ENCODE measurements at regions not wholly inside any gene's neighbourhood (a gene's known extent, or its start where the extent isn't known, plus 50 kb on each side); places are given as distances from the start of the nearest gene placed in this dataset.

DNA sequence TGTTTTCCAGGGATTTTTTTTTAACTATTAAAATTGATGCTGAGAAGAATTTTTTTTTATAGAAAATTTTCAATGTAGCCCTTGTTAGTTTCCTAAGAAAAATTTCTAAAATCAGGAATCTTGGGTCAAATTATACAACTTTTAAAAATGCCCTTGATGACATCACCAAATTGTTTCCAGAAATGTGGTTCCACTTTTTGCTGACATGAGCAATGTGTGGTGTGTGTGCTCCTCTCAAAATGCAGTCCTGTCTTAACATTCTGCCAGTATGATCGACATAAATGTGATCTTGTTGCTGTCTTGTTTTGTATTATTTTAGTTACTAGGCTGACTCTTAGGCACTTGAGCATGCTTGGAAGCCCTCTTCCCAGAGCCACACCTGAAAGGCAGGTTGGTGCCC, 89.7 kb upstream of the ST6GAL2 start:
- TF ChIP-seq, protein P1, sequence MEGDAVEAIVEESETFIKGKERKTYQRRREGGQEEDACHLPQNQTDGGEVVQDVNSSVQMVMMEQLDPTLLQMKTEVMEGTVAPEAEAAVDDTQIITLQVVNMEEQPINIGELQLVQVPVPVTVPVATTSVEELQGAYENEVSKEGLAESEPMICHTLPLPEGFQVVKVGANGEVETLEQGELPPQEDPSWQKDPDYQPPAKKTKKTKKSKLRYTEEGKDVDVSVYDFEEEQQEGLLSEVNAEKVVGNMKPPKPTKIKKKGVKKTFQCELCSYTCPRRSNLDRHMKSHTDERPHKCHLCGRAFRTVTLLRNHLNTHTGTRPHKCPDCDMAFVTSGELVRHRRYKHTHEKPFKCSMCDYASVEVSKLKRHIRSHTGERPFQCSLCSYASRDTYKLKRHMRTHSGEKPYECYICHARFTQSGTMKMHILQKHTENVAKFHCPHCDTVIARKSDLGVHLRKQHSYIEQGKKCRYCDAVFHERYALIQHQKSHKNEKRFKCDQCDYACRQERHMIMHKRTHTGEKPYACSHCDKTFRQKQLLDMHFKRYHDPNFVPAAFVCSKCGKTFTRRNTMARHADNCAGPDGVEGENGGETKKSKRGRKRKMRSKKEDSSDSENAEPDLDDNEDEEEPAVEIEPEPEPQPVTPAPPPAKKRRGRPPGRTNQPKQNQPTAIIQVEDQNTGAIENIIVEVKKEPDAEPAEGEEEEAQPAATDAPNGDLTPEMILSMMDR (IDR thresholded peaks at IDR 0.05; ENCODE audit: insufficient read depth, low read length): no peak
- TF ChIP-seq POLR2AphosphoS5 (IDR thresholded peaks at IDR 0.05; ENCODE audit: low read depth): no peak

Data from HL-60 (cell line).